ENCODE measurements at regions not wholly inside any gene's neighbourhood (a gene's known extent, or its start where the extent isn't known, plus 50 kb on each side); places are given as distances from the start of the nearest gene placed in this dataset.
A peak's percentile ranks its signal among the peaks of the same experiment; 100 is the strongest.

GRCh38 chr2:215687149-215688031 is 251.5 kb upstream of the FN1 start:
- no peak overlapping the region for H3K4me3 ChIP-seq
- CTCF ChIA-PET (ENCODE audit: low intra/inter-chr PET ratio), result interaction anchor here (0.6 kb wide), 1 partner anchor 124 kb away, joined by 3 read pairs; no protein-coding TSS in a partner anchor
- DNase-seq (ENCODE audit: extremely low read depth in 1 of 4, low spot score in 3 of 4) (no peak), ATAC-seq (no peak), FAIRE-seq (no peak)
- no peak for TF ChIP-seq ZNF274 (IDR thresholded peaks at IDR 0.05; ENCODE audit: borderline replicate concordance, low read depth, low read length)
- 0 out of 2 replicates have a peak, but pooled peaks have one; percentile 8 for TF ChIP-seq C11orf30 (IDR thresholded peaks at IDR 0.05; ENCODE audit: low read depth)
- no peak for TF ChIP-seq ARHGAP35 (IDR thresholded peaks at IDR 0.05; ENCODE audit: partially characterized antibody)
- peak; percentile 33; the same call in 1 of the 2 replicates for TF ChIP-seq ZNF316 (IDR thresholded peaks at IDR 0.05)
- TF ChIP-seq NR0B1 (IDR thresholded peaks at IDR 0.05; ENCODE audit: partially characterized antibody), result no peak
- no peak for TF ChIP-seq ZNF212 (CRISPR knock-in tag; IDR thresholded peaks at IDR 0.05)
- TF ChIP-seq ZNF512 (tag; IDR thresholded peaks at IDR 0.05), result peak; percentile 47; the same call in 1 of the 2 replicates
- no peak overlapping the region; the same call in 1 of the 2 replicates for H2AFZ ChIP-seq (ENCODE audit: low read depth, low read length)
- no peaks in the 10 kb centered on the region for H3K36me3 ChIP-seq (ENCODE audit: control insufficient read depth, insufficient read depth, low read length)
- H3K9me1 ChIP-seq (ENCODE audit: control insufficient read depth, insufficient read depth, low read length), result no peaks in the 10 kb centered on the region
- no peaks in the 10 kb centered on the region for H4K20me1 ChIP-seq (replicated peaks; ENCODE audit: control insufficient read depth, insufficient read depth, low read length)
- intact Hi-C loops (cut with micrococcal nuclease) (no loop called here), in situ Hi-C loops (cut with MboI) (no loop called here)
- BruUV-seq (replicated peaks), result no TSS peak
- no peaks in the 10 kb centered on the region for H3K4me1 ChIP-seq (replicated peaks in 1 of 2; ENCODE audit: control insufficient read depth in 2 of 2, insufficient read depth in 2 of 2, low read length in 2 of 2)
- POLR2A ChIA-PET, result no interaction called here
- H3K27ac ChIP-seq (ENCODE audit: extremely low read depth, low read depth, low read length), result no peak overlapping the region
- H3K9me3 ChIP-seq (replicated peaks; ENCODE audit: control insufficient read depth, insufficient read depth, low read depth, low read length), result no peaks in the 10 kb centered on the region
- no peak overlapping the region for H3K4me2 ChIP-seq (ENCODE audit: insufficient read depth, low read length)
- no peak overlapping the region for H3K9ac ChIP-seq (ENCODE audit: insufficient read depth in 1 of 2, low read depth in 2 of 2, low read length in 2 of 2)
- 88% methylated on average over 2 of the region's 2 CpGs for WGBS (ENCODE audit: insufficient coverage, low coverage, missing lambda C conversion rate)
- no peaks in the 10 kb centered on the region for H3K79me2 ChIP-seq (ENCODE audit: control insufficient read depth, insufficient read depth, low read length)
- no peaks in the 10 kb centered on the region for H3K27me3 ChIP-seq (ENCODE audit: control insufficient read depth in 2 of 2, insufficient read depth in 2 of 2, low read length in 2 of 2)
